Fibroblast of skin of right quadriceps (primary cell): ENCODE measurements at regions not wholly inside any gene's neighbourhood (a gene's known extent, or its start where the extent isn't known, plus 50 kb on each side); places are given as distances from the start of the nearest gene placed in this dataset.
A peak's percentile ranks its signal among the peaks of the same experiment; 100 is the strongest.
"Not testable (repeated sequence)": the region's sequence is repeated elsewhere in the genome, so short reads cannot be mapped to it uniquely, and the experiment has no call there.

Source experiments
- DNase-seq: peaks from one replicate; pipeline ENCODE4 v3.0.0-alpha.2; 2013

DNA sequence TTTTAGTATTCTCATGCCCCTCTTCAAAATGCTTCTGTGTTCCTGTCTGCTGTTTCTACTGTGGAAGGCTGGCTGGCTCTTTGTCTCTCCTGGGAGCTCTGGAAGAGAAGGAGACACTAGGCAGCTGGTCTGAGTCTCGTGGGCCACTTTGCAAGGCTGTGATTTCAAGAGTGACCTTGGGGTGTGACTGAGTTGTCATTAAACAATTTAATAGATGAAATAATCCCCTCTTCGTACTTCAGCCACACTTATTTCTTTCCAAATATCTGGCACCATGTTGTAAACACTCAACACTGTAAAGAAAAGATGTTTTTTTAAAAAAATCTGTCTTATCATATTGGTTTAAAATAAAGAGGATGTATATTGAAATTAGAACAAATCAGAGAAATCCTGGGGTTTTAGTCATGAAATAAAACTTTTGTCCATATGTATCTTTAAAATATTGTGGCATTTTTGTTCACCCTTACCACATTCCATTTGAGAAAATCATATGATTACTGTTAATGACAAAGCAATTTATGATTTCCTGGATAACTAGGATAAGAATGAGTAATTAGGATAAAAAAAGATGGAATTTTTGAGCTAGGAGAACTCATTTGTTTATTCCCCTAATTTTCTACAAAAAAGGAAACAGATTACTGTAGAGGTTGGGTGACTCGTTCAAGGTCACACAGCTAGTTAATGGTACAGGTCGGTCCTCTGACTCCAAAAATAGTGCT is 200.8 kb downstream of the MAT2B start:
- DNase-seq: peak; percentile 90

DNA sequence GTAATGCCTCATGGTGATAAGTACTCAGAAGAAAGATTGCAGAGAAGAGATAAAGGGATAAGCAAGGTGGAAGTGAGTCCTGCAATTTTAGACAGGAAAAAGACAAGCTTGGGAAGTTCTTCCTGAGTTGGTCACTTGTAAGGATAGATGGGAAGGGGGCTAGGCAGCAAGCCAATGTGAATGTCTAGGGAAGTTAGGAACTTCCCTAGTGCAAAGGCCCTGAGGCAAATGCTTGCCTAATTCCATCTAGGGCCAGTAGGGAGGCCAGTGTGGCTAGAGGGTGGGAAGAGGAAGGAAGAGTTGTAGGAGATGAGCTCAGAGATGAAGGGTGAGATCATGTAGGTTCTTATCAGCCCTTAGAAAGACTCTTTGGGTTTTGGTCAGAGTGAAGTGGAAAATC is 206.6 kb downstream of the MAT2B start:
- no peak for DNase-seq

DNA sequence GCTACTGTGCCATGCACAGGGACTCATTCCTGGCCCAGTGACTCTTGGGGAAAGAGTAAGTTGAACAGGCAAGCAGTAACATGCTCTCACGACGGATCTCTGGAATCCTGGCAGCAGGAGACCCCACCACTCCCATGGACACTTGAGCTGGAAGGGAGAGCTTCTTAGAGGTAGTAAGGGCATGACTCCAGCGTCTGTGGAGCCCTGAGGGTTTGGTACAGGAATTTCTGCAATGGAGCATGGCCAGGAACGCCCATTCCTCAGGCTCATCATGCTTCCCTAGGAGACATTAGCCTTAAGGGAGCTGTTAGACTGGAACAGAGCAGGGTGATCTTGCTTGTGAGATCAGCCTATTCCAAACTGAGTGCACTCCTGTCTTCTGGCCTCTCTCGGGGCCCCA is 212.9 kb downstream of the MAT2B start:
- DNase-seq: no peak

DNA sequence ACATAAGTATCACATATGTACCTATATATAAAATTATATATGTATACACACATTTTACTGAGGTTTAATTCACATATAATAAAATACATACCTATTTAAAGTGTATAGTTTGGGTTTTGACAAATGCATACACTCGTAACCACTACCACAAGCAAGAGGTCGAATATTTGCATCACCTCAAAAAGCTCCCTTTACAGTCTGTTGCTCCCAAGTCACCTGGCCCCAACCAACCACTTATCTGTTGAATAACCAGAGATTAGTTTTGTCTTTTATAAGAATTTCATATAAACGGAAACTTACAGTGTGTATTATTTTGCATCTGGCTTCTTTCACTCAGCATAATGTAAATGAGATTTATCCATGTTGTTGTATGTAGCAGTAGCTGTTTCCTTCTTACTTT is 218.9 kb downstream of the MAT2B start:
- no peak for DNase-seq

DNA sequence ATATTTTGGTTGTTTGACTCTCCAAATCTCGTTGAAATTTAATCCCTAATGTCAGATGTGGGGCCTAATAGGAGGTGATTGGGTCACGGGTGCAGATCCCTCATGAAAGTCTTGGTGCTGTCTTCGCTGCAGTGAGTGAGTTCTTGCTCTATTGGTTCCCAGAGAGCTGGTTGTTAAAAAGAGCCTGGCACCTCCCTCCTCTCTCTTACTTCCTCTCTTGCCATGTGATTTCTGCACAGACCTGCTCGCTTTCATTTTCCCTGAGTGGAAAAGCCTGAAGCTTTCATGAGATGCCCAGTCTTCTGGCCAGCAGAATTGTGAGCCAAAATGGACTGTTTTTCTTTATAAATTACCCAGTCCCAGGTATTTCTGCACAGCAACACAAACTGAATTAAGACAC is 221.6 kb downstream of the MAT2B start:
- no peak for DNase-seq

DNA sequence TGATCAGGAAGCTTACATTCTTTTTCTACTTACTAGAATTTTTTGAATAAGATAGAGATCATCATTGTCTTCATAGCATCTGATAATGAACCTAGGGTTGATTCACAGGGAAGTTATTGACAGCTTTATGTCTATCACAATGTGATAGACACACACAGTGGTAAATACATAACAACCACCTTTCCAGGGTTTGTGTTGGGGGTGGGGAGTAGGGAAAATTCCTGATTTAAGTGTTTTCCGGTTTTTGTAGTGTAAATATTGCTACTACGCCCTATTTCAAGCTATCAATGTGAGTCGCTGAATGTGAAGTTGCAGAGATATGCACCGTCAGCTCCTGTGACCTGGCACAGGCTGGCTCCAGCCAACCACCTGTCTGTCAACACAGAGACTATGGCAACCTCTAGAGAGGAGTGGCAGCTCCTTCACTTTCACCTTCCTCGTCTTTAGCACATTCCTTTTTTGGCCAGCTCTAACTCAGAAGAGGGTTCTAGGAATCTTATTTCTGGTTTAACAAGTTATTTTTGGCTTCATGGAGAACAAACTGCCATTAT is 224.9 kb downstream of the MAT2B start:
- DNase-seq: no peak

DNA sequence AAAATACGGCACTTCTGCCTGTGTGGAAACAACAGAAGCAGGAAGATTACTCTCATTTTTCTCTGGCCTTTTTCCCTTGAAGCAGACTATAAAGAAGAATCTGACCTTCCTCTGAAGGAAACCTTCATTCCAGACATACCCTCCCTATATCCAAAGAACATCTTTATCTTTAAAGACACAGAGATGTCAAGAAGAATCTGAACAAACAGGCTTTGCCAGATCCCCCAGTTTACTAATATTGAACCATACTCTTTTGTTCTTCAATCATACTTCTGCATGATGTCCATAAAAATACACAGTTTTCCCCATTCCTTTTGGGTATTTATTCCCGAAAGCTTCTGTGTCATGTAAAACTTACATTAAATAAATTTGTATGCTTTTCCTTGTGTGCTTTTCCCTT is 225.8 kb downstream of the MAT2B start:
- no peak for DNase-seq

DNA sequence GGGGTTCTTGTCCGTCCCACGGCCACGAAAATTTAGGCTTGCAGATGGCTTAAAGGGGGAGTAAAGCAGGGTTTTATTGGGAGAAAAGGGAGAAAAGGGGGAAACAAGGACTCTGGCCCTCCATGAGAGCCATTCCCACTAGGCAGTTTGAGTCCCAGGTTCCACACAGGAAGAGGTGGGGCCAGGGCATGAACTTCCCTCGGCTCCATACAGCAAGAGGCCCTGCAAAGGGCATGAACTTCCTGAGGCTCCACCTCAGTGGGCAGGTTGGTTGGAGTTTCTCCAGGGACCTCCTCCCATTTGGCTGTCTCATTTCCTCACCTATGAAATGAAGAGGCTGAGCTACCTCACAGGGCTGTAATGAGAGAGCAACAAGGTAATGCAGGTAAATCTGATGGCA is 229.7 kb downstream of the MAT2B start:
- DNase-seq: no peak

DNA sequence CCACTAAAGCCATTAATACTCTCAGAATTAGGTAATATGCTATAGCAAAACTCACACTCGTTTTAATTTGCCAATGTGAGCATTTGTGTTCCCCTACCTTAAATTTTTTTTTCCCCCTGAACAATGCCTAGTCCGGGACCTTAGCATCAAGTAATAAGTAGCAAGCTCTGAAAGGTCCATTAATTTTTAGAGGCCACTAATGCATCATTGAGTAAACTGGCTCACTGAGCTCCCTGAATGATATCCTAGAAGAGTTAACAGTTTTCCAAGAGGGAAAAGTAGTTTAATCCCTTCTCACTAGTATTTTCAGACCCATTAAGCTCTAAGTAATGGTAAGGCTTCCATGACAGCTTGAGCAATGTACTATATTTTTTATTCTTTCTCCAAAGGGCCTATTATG is 242.2 kb downstream of the MAT2B start:
- no peak for DNase-seq

DNA sequence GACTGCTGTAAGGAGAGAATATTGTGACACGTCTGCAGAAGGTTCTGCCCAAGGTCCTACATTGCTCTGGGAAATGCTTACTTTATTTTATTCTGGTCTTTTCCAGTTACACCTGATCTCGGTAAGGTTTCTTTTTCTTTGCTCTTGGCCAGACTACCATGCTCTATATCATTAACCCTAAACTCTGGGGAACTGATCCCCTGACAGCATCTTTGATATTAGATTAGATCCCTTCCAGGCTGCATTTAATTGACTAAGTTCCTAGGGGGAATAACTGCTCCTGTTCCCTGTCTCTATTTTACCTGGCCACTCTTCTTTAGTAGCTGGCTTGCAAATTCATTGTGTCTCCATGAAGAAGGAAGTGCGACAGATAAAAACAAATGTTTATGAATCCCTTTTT is 243.5 kb downstream of the MAT2B start:
- no peak for DNase-seq

DNA sequence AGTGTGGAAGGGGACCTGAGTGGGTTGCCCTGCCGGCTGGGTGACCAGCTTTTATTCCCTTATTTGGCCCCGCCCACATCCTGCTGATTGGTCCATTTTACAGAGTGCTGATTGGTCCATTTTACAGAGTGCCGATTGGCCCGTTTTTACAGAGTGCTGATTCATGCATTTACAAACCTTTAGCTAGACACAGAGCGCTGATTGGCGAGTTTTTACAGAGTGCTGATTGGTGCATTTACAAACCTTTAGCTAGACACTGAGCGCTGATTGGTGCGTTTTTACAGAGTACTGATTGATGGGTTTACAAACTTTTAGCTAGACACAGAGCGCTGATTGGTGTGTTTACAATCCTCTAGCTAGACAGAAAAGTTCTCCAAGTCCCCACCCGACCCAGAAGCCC is 245.0 kb downstream of the MAT2B start:
- not testable (repeated sequence) for DNase-seq

DNA sequence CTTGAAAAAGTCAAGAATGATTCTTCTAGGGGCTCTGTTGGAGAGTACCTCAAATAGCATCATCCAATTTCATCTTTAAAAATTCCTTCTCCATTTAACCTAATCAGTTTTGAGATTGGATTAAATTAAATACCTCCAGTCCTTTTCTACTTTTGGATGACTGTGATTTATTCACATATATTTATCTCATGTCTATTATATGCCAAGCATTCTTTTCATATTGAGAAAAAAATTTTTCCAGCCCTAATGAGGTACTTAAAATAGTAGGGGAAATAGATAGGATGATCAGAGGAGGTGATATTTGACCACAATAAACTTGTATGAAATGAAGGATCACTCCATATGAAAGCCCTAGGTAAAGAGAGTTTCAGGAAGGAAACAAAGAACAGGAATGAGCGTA is 250.1 kb downstream of the MAT2B start:
- no peak for DNase-seq

DNA sequence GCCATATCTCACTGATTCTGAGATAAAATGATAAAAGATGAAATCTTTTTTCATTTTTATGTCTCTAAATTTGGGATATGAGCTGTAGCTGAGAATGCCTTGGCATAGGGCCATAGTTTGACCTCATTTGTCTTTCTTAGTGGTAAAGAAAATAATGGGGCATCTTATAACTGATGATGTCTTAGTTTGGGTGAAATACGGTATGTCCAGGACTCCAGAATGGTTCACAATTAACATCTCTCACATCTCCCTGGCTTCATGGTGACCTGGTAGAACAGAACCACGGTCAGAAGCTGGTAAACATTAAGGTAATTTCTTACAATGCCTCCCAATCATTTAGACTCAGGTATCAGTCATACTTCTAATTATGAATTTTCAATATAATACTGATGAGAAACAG is 250.8 kb downstream of the MAT2B start:
- DNase-seq: no peak

DNA sequence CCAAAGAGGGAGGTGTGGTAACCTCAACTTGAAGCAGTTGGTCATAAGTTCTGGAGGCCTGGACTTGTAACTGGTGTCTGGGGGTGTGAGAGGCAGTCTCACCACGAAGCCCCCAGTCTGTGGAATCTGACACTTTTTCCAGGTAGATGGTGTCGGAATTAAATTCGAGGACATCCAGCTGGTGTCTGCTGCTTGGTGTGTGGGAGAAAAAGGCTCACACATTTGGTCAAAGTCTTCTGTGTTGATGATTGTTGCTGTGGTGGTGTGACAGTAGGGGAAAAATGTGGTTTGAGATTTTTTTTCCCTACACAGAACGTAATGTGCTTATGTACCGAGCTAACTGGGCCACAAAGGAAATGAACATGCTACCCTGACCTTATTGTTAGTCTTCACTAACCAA is 251.9 kb downstream of the MAT2B start:
- no peak for DNase-seq

DNA sequence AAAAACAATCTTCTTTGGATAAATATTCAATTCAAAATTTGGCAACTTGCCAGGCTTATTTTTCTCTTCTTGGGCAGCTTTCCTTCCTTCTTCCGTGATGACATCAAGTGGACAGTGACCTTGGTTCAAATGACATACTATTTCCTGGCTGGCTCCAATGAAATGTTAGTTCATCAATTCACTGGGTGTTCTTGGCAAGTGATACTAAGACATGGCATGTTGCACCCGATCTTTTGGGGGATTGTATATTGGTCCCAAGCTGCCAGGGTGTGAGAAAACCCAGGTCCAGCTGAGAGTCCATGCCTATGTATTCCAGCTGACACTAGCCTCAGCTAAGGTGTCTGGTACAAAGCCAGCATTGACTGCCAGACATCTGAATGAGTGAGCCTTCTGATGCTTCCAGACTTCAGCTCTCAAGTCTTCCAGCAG is 252.9 kb downstream of the MAT2B start:
- no peak for DNase-seq

DNA sequence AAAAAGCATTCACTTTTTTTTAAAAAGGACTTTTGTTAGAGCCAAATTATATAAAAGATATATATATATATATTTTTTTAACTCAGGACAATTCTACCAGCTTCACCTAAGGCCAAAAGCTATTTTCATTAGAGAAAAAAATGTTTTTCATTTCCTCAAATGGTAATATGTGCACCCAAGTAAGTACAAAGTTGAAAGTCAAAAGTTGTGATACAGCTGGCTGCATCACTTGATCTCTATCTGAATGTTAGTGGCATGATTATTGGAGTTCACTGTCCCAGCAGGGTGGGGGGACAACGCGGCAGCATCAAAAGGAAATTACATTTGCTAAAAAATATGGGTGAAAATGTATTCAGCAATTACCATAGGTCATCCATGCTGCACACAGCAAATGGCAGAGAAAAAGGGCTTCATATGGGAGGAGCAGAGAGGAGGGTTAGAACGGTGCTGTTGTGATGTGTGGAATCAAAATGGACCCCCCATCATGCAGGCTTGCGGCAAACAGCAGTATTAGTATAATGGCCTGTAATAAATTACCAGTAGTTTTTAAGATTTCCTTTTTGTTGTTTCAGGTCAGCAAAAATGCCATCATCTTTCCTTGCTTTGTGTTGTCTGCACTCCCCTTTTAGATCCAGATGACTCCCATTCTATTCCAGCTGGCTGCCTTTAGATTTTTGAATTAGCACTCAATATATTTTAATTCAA is 253.7 kb downstream of the MAT2B start:
- no peak for DNase-seq

DNA sequence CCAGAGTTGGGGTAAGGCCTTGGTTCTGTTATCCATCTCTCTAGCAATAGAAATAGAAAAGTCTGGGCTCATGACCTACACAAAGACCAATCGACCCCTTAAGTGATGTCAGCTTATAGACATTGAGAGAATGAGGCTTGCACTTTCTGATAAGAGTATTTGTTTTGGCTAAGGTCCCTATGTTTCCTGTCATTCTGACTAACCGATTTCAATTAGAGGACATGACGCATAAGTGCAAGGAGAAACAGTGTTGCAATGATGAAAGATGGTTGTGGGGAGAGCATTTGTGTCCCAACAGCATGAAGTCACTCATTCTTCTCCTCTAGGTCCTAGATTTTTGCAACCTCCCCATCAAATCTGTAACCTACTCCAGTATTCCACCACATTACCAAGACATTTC is 255.1 kb downstream of the MAT2B start:
- DNase-seq: peak; percentile 90

DNA sequence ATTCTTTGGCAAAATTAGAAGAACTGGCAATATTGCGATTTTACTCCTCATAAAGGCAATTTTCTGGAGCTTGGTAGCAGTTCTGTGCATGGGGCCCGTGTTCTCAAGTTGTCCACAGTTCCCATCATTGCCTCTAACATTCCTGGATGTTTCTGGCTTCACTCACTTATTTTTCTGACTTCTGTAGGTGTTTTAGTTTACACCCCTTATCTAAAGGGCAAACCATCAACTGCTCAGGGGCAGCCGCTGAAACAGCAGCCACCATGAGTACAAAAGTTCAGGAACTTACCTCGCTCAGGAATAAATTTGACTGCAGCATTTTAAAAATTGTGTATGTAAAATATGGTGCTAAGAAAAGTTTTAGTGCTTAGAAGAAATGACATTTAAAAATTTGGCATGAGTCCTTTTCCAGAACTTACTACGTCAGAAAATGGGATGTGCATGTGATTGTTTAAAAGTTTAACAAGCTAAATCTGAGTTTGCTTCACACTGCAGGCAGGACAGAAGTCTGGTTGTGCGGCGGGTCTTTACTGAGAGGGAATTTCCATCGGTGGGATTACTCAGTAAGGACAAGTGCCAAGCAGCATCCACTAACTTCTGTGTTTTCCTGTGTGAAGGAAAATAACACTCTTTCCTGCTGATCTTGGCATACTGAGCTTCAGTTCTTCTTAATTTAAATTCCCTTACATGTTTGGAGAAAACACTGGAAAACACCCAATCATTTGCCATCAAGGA is 261.7 kb downstream of the MAT2B start:
- no peak for DNase-seq

DNA sequence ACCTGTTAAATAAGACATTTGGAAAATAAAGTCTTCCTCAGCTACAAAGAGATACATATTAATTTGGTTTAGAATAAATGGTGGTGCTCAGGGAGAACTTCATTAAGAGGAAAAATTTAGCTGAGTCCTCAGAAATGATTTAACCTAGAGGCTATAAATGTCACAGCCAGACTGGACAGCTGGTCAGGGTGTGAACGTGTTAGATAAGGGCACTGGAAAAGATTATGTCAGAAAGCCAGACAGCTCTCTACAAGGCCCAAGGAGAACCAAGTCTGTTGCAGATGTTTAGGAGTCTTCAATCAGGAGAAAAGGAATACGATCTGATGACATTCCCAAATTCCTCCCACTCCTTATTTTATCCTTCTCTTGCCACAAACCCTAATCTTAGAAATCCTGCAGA is 265.2 kb downstream of the MAT2B start:
- no peak for DNase-seq

DNA sequence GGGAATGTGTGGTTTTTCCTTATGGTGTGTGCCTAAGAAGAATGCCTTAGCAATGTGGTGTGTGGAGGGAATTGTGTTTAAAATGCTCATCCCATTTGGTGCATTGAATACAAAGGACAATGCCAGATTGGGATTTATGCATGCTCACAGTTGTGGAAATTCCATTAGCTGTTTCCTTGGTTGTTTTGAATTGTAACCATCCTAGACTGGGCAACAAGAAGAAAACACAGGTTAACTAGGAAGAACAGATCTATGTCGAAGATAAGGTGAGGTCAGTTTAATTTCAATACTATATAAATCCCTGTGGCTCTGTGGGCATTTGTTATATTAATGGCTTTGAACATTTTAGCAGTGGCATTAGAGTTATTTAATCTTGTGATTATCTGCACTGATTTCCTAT is 266.8 kb downstream of the MAT2B start:
- DNase-seq: peak; percentile 35

DNA sequence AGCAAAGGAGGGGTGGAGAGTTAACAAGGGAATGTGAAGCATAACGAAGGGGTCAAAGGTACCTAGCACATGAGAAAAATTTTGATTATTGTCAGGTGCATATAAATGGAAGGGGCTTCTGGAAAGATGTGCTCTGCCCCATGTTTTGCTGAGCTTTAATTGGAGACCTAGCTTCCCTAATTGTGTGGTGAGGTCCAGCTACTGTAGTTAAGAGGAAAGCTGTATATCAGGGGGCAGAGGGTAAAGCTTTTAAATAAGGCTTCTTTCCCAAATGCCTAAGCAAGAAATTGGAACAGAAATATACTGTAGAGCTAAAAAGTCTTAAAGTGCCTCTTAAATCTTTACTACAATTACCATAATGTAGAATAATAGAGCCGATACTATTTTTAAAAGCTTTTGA is 267.2 kb downstream of the MAT2B start:
- no peak for DNase-seq

DNA sequence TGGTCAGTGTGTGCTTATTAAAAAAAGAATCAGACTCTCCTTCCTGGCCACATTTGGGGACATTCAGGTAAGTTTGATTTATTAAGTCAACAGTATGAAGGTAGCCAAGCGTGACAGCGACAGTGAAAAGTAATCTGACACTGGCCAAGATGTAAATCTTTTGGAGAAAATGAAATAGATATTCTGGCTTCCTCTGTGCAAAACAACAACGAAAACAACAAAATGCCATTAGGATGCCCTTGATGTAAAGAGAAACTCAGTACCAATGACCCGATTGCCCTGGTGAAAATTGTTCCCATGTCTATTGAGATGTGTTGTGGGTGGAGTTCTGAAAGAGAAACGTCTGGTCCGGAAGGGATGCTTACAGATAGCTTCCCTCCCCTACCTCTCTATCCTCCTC is 267.8 kb downstream of the MAT2B start:
- no peak for DNase-seq

DNA sequence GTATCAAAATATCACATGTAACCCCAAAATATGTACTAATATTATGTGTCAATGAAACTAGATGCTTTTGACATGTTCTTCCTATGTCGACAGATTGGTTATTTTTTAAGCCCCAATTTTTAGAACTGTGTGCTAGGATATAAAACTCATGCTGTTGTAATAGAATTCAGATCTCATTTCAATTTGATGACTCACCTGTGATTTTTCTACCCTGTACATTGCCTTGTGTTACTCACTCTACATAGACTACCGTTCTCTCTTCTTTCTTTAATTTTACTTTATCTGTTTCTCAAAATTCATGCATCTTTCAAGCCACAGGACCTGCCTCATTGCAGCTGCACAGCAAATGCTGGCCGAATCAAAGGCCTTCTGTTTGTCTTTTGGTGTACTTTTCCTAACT is 284.5 kb downstream of the MAT2B start:
- peak; percentile 55 for DNase-seq

DNA sequence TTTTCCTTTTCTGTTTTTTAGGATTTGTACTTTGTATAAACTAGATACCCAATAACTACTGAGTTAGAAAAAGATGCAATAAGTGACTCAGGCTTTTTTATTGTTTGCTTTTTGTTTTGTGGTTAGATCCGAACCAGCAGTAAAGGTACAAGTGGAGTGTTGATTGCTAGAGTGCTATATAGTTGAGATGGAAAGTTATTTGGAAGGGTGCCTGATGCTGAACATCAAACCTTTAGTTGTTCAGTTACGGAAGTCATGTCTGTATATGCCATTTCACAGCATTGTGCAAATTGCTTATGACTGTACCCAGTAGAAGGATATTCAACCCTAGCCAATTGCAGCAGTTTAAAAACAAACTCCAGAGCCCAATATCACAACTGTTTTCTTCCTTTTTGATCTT is 285.1 kb downstream of the MAT2B start:
- DNase-seq: peak; percentile 19
